ENCODE measurements at regions not wholly inside any gene's neighbourhood (a gene's known extent, or its start where the extent isn't known, plus 50 kb on each side); places are given as distances from the start of the nearest gene placed in this dataset.

GRCh38 chr10:6718550-6718949 is 138.5 kb upstream of the PRKCQ start:
- DNase-seq (ENCODE audit: insufficient read length, low spot score), result no peak
- FAIRE-seq, result no peak
- TF ChIP-seq CTCF (IDR thresholded peaks at IDR 0.05; ENCODE audit: insufficient read depth, missing control alignments), result no peak

- TF ChIP-seq CTCF (IDR thresholded peaks at IDR 0.05; ENCODE audit: insufficient read depth, missing control alignments), result no peak
- DNase-seq (ENCODE audit: insufficient read length, low spot score), result no peak
- FAIRE-seq, result no peak
These were observed 136.4 kb upstream of the PRKCQ start for GRCh38 chr10:6716516-6716915.

GRCh38 chr10:6713716-6714115 is 133.6 kb upstream of the PRKCQ start:
- FAIRE-seq, result no peak
- DNase-seq (ENCODE audit: insufficient read length, low spot score), result no peak
- TF ChIP-seq CTCF (IDR thresholded peaks at IDR 0.05; ENCODE audit: insufficient read depth, missing control alignments), result no peak

- FAIRE-seq, result no peak
- TF ChIP-seq CTCF (IDR thresholded peaks at IDR 0.05; ENCODE audit: insufficient read depth, missing control alignments), result no peak
These were observed 133.0 kb upstream of the PRKCQ start for GRCh38 chr10:6713120-6713519.

GRCh38 chr10:6711881-6712280 is 131.8 kb upstream of the PRKCQ start:
- no peak for FAIRE-seq
- no peak for DNase-seq (ENCODE audit: insufficient read length, low spot score)
- TF ChIP-seq CTCF (IDR thresholded peaks at IDR 0.05; ENCODE audit: insufficient read depth, missing control alignments), result no peak

More at GRCh38 chr10:6713120-6713519, 133.0 kb upstream of the PRKCQ start:
- no peak for DNase-seq (ENCODE audit: insufficient read length, low spot score)

- no peak for TF ChIP-seq CTCF (IDR thresholded peaks at IDR 0.05; ENCODE audit: insufficient read depth, missing control alignments)
- no peak for DNase-seq (ENCODE audit: insufficient read length, low spot score)
- FAIRE-seq, result no peak
These were observed 131.3 kb upstream of the PRKCQ start for GRCh38 chr10:6711408-6711841.

GRCh38 chr10:6707352-6707751 is 127.3 kb upstream of the PRKCQ start:
- no peak for TF ChIP-seq CTCF (IDR thresholded peaks at IDR 0.05; ENCODE audit: insufficient read depth, missing control alignments)
- FAIRE-seq (no peak), DNase-seq (ENCODE audit: insufficient read length, low spot score) (no peak)

All from D721Med (cell line).